Suprapubic skin (tissue), 4 donors: ENCODE measurements at regions not wholly inside any gene's neighbourhood (a gene's known extent, or its start where the extent isn't known, plus 50 kb on each side); places are given as distances from the start of the nearest gene placed in this dataset.

Experiments used
- DNase-seq, 2 donors: peaks; one replicate each; pipeline ENCODE4 v3.0.0-alpha.2; 2019; ENCODE audit warnings: low spot score in 2 of 2
- H3K27ac ChIP-seq: fragments of 200-600 bp; sonication (generic); one replicate; pipeline ENCODE4 v1.5.1; 2019
- H3K27me3 ChIP-seq: fragments of 200-600 bp; sonication (generic); one replicate; pipeline ENCODE4 v1.5.1; 2019
- H3K36me3 ChIP-seq: fragments of 200-600 bp; sonication (generic); one replicate; pipeline ENCODE4 v1.5.1; 2019
- H3K4me1 ChIP-seq: fragments of 200-600 bp; sonication (generic); one replicate; pipeline ENCODE4 v1.5.1; 2019
- H3K4me3 ChIP-seq: fragments of 200-600 bp; sonication (generic); one replicate; pipeline ENCODE4 v1.5.1; 2019; ENCODE audit warnings: mild to moderate bottlenecking
- H3K9me3 ChIP-seq: fragments of 200-600 bp; sonication (generic); one replicate; pipeline ENCODE4 v1.5.1; 2019
- EP300 ChIP-seq: sonication (generic); formaldehyde crosslinking; IDR thresholded peaks from one replicate; pipeline ENCODE4 v1.6.1; 2017; ENCODE audit warnings: antibody characterized with exemption
- POLR2A ChIP-seq, 2 donors: fragments of 450-650 bp; IDR thresholded peaks; one replicate each; pipeline ENCODE4 v1.6.1; 2017; ENCODE audit warnings: antibody characterized with exemption in 2 of 2, mild to moderate bottlenecking in 2 of 2, moderate library complexity in 2 of 2
- POLR2AphosphoS5 ChIP-seq, 3 donors: sonication (generic); formaldehyde crosslinking; IDR thresholded peaks; one replicate each; pipeline ENCODE4 v1.6.1; 2017; ENCODE audit warnings: antibody characterized with exemption in 3 of 3
- WGBS: methylation state at CpG from one replicate; pipeline ENCODE4 v1.1.5; 2018; 5-methylcytosine and 5-hydroxymethylcytosine counted together
- TF ChIP-seq, protein P1 (sequence below), 2 donors: fragments of 200-600 bp in 1 of 2; fragments of 450-650 bp in 1 of 2; sonication (generic) in 1 of 2; IDR thresholded peaks; one replicate each; pipeline ENCODE4 v1.5.1; 2016 to 2019; ENCODE audit warnings: antibody characterized with exemption in 2 of 2, mild to moderate bottlenecking in 1 of 2, moderate library complexity in 1 of 2

- TF ChIP-seq, protein P1, sequence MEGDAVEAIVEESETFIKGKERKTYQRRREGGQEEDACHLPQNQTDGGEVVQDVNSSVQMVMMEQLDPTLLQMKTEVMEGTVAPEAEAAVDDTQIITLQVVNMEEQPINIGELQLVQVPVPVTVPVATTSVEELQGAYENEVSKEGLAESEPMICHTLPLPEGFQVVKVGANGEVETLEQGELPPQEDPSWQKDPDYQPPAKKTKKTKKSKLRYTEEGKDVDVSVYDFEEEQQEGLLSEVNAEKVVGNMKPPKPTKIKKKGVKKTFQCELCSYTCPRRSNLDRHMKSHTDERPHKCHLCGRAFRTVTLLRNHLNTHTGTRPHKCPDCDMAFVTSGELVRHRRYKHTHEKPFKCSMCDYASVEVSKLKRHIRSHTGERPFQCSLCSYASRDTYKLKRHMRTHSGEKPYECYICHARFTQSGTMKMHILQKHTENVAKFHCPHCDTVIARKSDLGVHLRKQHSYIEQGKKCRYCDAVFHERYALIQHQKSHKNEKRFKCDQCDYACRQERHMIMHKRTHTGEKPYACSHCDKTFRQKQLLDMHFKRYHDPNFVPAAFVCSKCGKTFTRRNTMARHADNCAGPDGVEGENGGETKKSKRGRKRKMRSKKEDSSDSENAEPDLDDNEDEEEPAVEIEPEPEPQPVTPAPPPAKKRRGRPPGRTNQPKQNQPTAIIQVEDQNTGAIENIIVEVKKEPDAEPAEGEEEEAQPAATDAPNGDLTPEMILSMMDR (IDR thresholded peaks at IDR 0.05): no peak
- no peak for TF ChIP-seq POLR2A (IDR thresholded peaks at IDR 0.05)
- TF ChIP-seq POLR2AphosphoS5 (IDR thresholded peaks at IDR 0.05): no peak
- TF ChIP-seq EP300: no peak
- Histone ChIP-seq H3K4me3 (no peak overlapping the region), H3K36me3 (no peaks in the 10 kb centered on the region), H3K27me3 (no peaks in the 10 kb centered on the region), H3K27ac (no peak overlapping the region), H3K9me3 (no peaks in the 10 kb centered on the region), H3K4me1 (no peaks in the 10 kb centered on the region)
- WGBS: 45% methylated on average over 2 of the region's 2 CpGs
- DNase-seq: no peak
These were observed 327.5 kb upstream of the SPHKAP start for GRCh38 chr2:228509021-228509420.

GRCh38 chr2:228507870-228508269 is 326.4 kb upstream of the SPHKAP start:
- H3K4me3 ChIP-seq: no peak overlapping the region
- DNase-seq: no peak
- H3K9me3 ChIP-seq: no peaks in the 10 kb centered on the region
- no peaks in the 10 kb centered on the region for H3K4me1 ChIP-seq
- H3K27me3 ChIP-seq: no peaks in the 10 kb centered on the region
- H3K27ac ChIP-seq: no peak overlapping the region
- WGBS: 61% methylated on average over 3 of the region's 3 CpGs
- H3K36me3 ChIP-seq: no peaks in the 10 kb centered on the region
- no peak for TF ChIP-seq EP300
- TF ChIP-seq POLR2A (IDR thresholded peaks at IDR 0.05): no peak
- TF ChIP-seq, protein P1 (IDR thresholded peaks at IDR 0.05): no peak
- no peak for TF ChIP-seq POLR2AphosphoS5 (IDR thresholded peaks at IDR 0.05)

GRCh38 chr2:228507231-228507824 is 325.8 kb upstream of the SPHKAP start:
- DNase-seq: no peak
- no peak overlapping the region for H3K4me3 ChIP-seq
- H3K4me1 ChIP-seq: no peaks in the 10 kb centered on the region
- 82% methylated on average over 6 of the region's 6 CpGs for WGBS
- H3K27ac ChIP-seq: no peak overlapping the region
- no peaks in the 10 kb centered on the region for H3K9me3 ChIP-seq
- no peaks in the 10 kb centered on the region for H3K36me3 ChIP-seq
- no peak for TF ChIP-seq EP300
- no peak for TF ChIP-seq POLR2AphosphoS5 (IDR thresholded peaks at IDR 0.05)
- no peak for TF ChIP-seq POLR2A (IDR thresholded peaks at IDR 0.05)
- TF ChIP-seq, protein P1 (IDR thresholded peaks at IDR 0.05): no peak
- H3K27me3 ChIP-seq: no peaks in the 10 kb centered on the region

DNA sequence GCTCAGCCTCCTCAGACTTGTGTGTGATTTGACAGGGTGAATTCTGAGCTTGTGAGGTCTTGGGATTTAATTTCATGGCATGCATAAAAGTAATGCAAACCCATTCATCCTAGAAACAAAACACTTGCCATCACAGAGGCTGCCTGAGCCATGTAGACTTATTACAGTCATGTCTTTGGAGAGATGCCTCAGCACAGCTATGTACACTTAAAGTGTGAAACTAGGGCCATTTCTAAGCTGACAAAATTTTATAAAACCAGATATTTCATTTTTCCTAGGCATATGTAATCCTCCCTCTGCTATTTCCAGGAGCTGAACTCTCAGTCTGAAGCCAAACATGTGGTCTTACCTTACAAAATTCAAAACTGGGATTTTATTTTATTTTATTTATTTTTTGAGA is 322.2 kb upstream of the SPHKAP start:
- no peak for DNase-seq
- TF ChIP-seq POLR2AphosphoS5 (IDR thresholded peaks at IDR 0.05) (no peak), EP300 (no peak), POLR2A (IDR thresholded peaks at IDR 0.05) (no peak)
- TF ChIP-seq, protein P1 (IDR thresholded peaks at IDR 0.05): no peak
- Histone ChIP-seq H3K27me3 (no peaks in the 10 kb centered on the region), H3K9me3 (no peaks in the 10 kb centered on the region), H3K4me1 (no peaks in the 10 kb centered on the region), H3K4me3 (no peak overlapping the region), H3K36me3 (no peaks in the 10 kb centered on the region), H3K27ac (no peak overlapping the region)

GRCh38 chr2:228493852-228494251 is 312.4 kb upstream of the SPHKAP start:
- H3K4me3 ChIP-seq: no peak overlapping the region
- H3K9me3 ChIP-seq: no peaks in the 10 kb centered on the region
- TF ChIP-seq POLR2AphosphoS5 (IDR thresholded peaks at IDR 0.05): no peak
- TF ChIP-seq, protein P1 (IDR thresholded peaks at IDR 0.05): no peak
- TF ChIP-seq EP300: no peak
- no peak for TF ChIP-seq POLR2A (IDR thresholded peaks at IDR 0.05)
- DNase-seq: no peak
- no peaks in the 10 kb centered on the region for H3K36me3 ChIP-seq
- no peak overlapping the region for H3K27ac ChIP-seq
- H3K27me3 ChIP-seq: no peaks in the 10 kb centered on the region
- 92% methylated on average over 3 of the region's 3 CpGs for WGBS
- no peaks in the 10 kb centered on the region for H3K4me1 ChIP-seq
